ENCODE measurements at regions not wholly inside any gene's neighbourhood (a gene's known extent, or its start where the extent isn't known, plus 50 kb on each side); places are given as distances from the start of the nearest gene placed in this dataset.

- no peaks in the 10 kb centered on the region for H3K4me1 ChIP-seq (ENCODE audit: insufficient read depth, low read length)
- no peaks in the 10 kb centered on the region for H3K9me3 ChIP-seq (ENCODE audit: low read length)
- no peaks in the 10 kb centered on the region for H3K36me3 ChIP-seq (ENCODE audit: insufficient read depth, low read length)
- H3K4me3 ChIP-seq (ENCODE audit: low read length) = no peak overlapping the region
- no peak overlapping the region for H2AFZ ChIP-seq (ENCODE audit: low read depth, low read length)
- H3K27me3 ChIP-seq (ENCODE audit: insufficient read depth, low read length) = no peaks in the 10 kb centered on the region
These were observed 592.0 kb upstream of the SLITRK5 start for GRCh38 chr13:87078947-87079795.

- H3K36me3 ChIP-seq (ENCODE audit: insufficient read depth, low read length) = no peaks in the 10 kb centered on the region
- no peak overlapping the region for H3K4me3 ChIP-seq (ENCODE audit: low read length)
- H3K27me3 ChIP-seq (ENCODE audit: insufficient read depth, low read length) = no peaks in the 10 kb centered on the region
- no peaks in the 10 kb centered on the region for H3K4me1 ChIP-seq (ENCODE audit: insufficient read depth, low read length)
- H3K9me3 ChIP-seq (ENCODE audit: low read length) = no peaks in the 10 kb centered on the region
- H2AFZ ChIP-seq (ENCODE audit: low read depth, low read length) = no peak overlapping the region
These were observed 590.9 kb upstream of the SLITRK5 start for GRCh38 chr13:87080100-87080779.

- Histone ChIP-seq H3K9me3 (ENCODE audit: low read length) (no peaks in the 10 kb centered on the region), H3K4me1 (ENCODE audit: insufficient read depth, low read length) (no peaks in the 10 kb centered on the region), H3K36me3 (ENCODE audit: insufficient read depth, low read length) (no peaks in the 10 kb centered on the region), H3K4me3 (ENCODE audit: low read length) (no peak overlapping the region), H2AFZ (ENCODE audit: low read depth, low read length) (no peak overlapping the region), H3K27me3 (ENCODE audit: insufficient read depth, low read length) (no peaks in the 10 kb centered on the region)
These were observed 587.0 kb upstream of the SLITRK5 start for GRCh38 chr13:87084192-87084591.

GRCh38 chr13:87087741-87088140 lies 583.4 kb upstream of the SLITRK5 start:
- H3K4me3 ChIP-seq (ENCODE audit: low read length) = no peak overlapping the region
- no peak overlapping the region for H2AFZ ChIP-seq (ENCODE audit: low read depth, low read length)
- no peaks in the 10 kb centered on the region for H3K9me3 ChIP-seq (ENCODE audit: low read length)
- no peaks in the 10 kb centered on the region for H3K36me3 ChIP-seq (ENCODE audit: insufficient read depth, low read length)
- no peaks in the 10 kb centered on the region for H3K27me3 ChIP-seq (ENCODE audit: insufficient read depth, low read length)
- H3K4me1 ChIP-seq (ENCODE audit: insufficient read depth, low read length) = no peaks in the 10 kb centered on the region

- no peaks in the 10 kb centered on the region for H3K36me3 ChIP-seq (ENCODE audit: insufficient read depth, low read length)
- no peaks in the 10 kb centered on the region for H3K9me3 ChIP-seq (ENCODE audit: low read length)
- no peaks in the 10 kb centered on the region for H3K4me1 ChIP-seq (ENCODE audit: insufficient read depth, low read length)
- no peaks in the 10 kb centered on the region for H3K27me3 ChIP-seq (ENCODE audit: insufficient read depth, low read length)
- no peak overlapping the region for H2AFZ ChIP-seq (ENCODE audit: low read depth, low read length)
- no peak overlapping the region for H3K4me3 ChIP-seq (ENCODE audit: low read length)
These were observed 581.8 kb upstream of the SLITRK5 start for GRCh38 chr13:87089391-87089790.

GRCh38 chr13:87093399-87093798 lies 577.8 kb upstream of the SLITRK5 start:
- H3K36me3 ChIP-seq (ENCODE audit: insufficient read depth, low read length) = no peaks in the 10 kb centered on the region
- no peaks in the 10 kb centered on the region for H3K9me3 ChIP-seq (ENCODE audit: low read length)
- H3K4me3 ChIP-seq (ENCODE audit: low read length) = no peak overlapping the region
- no peaks in the 10 kb centered on the region for H3K4me1 ChIP-seq (ENCODE audit: insufficient read depth, low read length)
- no peaks in the 10 kb centered on the region for H3K27me3 ChIP-seq (ENCODE audit: insufficient read depth, low read length)
- H2AFZ ChIP-seq (ENCODE audit: low read depth, low read length) = no peak overlapping the region

GRCh38 chr13:87094646-87095045 lies 576.5 kb upstream of the SLITRK5 start:
- Histone ChIP-seq H3K4me3 (ENCODE audit: low read length) (no peak overlapping the region), H3K9me3 (ENCODE audit: low read length) (no peaks in the 10 kb centered on the region), H2AFZ (ENCODE audit: low read depth, low read length) (peak overlapping the region; percentile 46), H3K4me1 (ENCODE audit: insufficient read depth, low read length) (no peaks in the 10 kb centered on the region), H3K27me3 (ENCODE audit: insufficient read depth, low read length) (no peaks in the 10 kb centered on the region), H3K36me3 (ENCODE audit: insufficient read depth, low read length) (no peaks in the 10 kb centered on the region)

- Histone ChIP-seq H3K9me3 (ENCODE audit: low read length) (no peaks in the 10 kb centered on the region), H2AFZ (ENCODE audit: low read depth, low read length) (no peak overlapping the region), H3K4me3 (ENCODE audit: low read length) (no peak overlapping the region), H3K36me3 (ENCODE audit: insufficient read depth, low read length) (no peaks in the 10 kb centered on the region), H3K4me1 (ENCODE audit: insufficient read depth, low read length) (no peaks in the 10 kb centered on the region), H3K27me3 (ENCODE audit: insufficient read depth, low read length) (no peaks in the 10 kb centered on the region)
These were observed 570.7 kb upstream of the SLITRK5 start for GRCh38 chr13:87100431-87100830.

GRCh38 chr13:87107651-87108050 lies 563.5 kb upstream of the SLITRK5 start:
- Histone ChIP-seq H3K36me3 (ENCODE audit: insufficient read depth, low read length) (no peaks in the 10 kb centered on the region), H3K27me3 (ENCODE audit: insufficient read depth, low read length) (no peaks in the 10 kb centered on the region), H3K4me1 (ENCODE audit: insufficient read depth, low read length) (no peaks in the 10 kb centered on the region), H3K4me3 (ENCODE audit: low read length) (no peak overlapping the region), H3K9me3 (ENCODE audit: low read length) (no peaks in the 10 kb centered on the region), H2AFZ (ENCODE audit: low read depth, low read length) (no peak overlapping the region)

GRCh38 chr13:87120476-87120875 lies 550.7 kb upstream of the SLITRK5 start:
- Histone ChIP-seq H3K9me3 (ENCODE audit: low read length) (no peaks in the 10 kb centered on the region), H3K36me3 (ENCODE audit: insufficient read depth, low read length) (no peaks in the 10 kb centered on the region), H3K4me3 (ENCODE audit: low read length) (no peak overlapping the region), H2AFZ (ENCODE audit: low read depth, low read length) (no peak overlapping the region), H3K4me1 (ENCODE audit: insufficient read depth, low read length) (peaks cover 5% of the 10 kb centered on the region), H3K27me3 (ENCODE audit: insufficient read depth, low read length) (no peaks in the 10 kb centered on the region)

GRCh38 chr13:87122551-87122950 lies 548.6 kb upstream of the SLITRK5 start:
- Histone ChIP-seq H3K9me3 (ENCODE audit: low read length) (no peaks in the 10 kb centered on the region), H2AFZ (ENCODE audit: low read depth, low read length) (no peak overlapping the region), H3K4me3 (ENCODE audit: low read length) (no peak overlapping the region), H3K27me3 (ENCODE audit: insufficient read depth, low read length) (no peaks in the 10 kb centered on the region), H3K4me1 (ENCODE audit: insufficient read depth, low read length) (peaks cover 5% of the 10 kb centered on the region), H3K36me3 (ENCODE audit: insufficient read depth, low read length) (no peaks in the 10 kb centered on the region)

- H3K4me1 ChIP-seq (ENCODE audit: insufficient read depth, low read length) = peaks cover 17% of the 10 kb centered on the region
- no peak overlapping the region for H3K4me3 ChIP-seq (ENCODE audit: low read length)
- no peaks in the 10 kb centered on the region for H3K27me3 ChIP-seq (ENCODE audit: insufficient read depth, low read length)
- no peaks in the 10 kb centered on the region for H3K36me3 ChIP-seq (ENCODE audit: insufficient read depth, low read length)
- H2AFZ ChIP-seq (ENCODE audit: low read depth, low read length) = no peak overlapping the region
- no peaks in the 10 kb centered on the region for H3K9me3 ChIP-seq (ENCODE audit: low read length)
These were observed 547.0 kb upstream of the SLITRK5 start for GRCh38 chr13:87123987-87124784.

- Histone ChIP-seq H3K4me1 (ENCODE audit: insufficient read depth, low read length) (peaks cover 18% of the 10 kb centered on the region), H3K27me3 (ENCODE audit: insufficient read depth, low read length) (no peaks in the 10 kb centered on the region), H3K36me3 (ENCODE audit: insufficient read depth, low read length) (no peaks in the 10 kb centered on the region), H3K9me3 (ENCODE audit: low read length) (no peaks in the 10 kb centered on the region), H2AFZ (ENCODE audit: low read depth, low read length) (no peak overlapping the region), H3K4me3 (ENCODE audit: low read length) (no peak overlapping the region)
These were observed 546.4 kb upstream of the SLITRK5 start for GRCh38 chr13:87124785-87125074.
